ENCODE measurements at regions not wholly inside any gene's neighbourhood (a gene's known extent, or its start where the extent isn't known, plus 50 kb on each side); places are given as distances from the start of the nearest gene placed in this dataset.

DNA sequence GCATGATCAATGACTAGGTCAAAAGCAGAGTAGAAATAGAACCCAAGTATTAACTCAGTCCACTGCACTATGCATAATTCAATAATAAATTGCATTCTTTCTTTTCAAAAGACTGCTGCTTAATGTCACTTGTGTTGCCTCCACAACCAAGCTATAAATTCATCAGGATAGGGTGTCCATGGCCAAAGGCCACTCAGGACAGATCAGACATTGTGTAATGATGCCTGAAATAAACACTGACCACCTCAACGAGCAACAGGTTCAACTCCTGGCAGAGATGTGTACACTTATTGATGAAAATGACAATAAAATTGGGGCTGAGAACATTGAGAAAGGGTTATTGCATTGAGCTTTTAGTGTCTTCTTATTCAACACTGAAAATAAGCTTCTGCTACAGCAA lies 194.5 kb upstream of the SPOPL start:
- TF ChIP-seq, protein P1, sequence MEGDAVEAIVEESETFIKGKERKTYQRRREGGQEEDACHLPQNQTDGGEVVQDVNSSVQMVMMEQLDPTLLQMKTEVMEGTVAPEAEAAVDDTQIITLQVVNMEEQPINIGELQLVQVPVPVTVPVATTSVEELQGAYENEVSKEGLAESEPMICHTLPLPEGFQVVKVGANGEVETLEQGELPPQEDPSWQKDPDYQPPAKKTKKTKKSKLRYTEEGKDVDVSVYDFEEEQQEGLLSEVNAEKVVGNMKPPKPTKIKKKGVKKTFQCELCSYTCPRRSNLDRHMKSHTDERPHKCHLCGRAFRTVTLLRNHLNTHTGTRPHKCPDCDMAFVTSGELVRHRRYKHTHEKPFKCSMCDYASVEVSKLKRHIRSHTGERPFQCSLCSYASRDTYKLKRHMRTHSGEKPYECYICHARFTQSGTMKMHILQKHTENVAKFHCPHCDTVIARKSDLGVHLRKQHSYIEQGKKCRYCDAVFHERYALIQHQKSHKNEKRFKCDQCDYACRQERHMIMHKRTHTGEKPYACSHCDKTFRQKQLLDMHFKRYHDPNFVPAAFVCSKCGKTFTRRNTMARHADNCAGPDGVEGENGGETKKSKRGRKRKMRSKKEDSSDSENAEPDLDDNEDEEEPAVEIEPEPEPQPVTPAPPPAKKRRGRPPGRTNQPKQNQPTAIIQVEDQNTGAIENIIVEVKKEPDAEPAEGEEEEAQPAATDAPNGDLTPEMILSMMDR (IDR thresholded peaks at IDR 0.05; ENCODE audit: low read depth, low read length): no peak
- TF ChIP-seq POLR2A (IDR thresholded peaks at IDR 0.05; ENCODE audit: extremely low read depth, insufficient read length) (no peak), MAX (IDR thresholded peaks at IDR 0.05; ENCODE audit: low read depth, low read length) (no peak), MYC (IDR thresholded peaks at IDR 0.05; ENCODE audit: low read depth, low read length) (no peak)
